ENCODE measurements at regions not wholly inside any gene's neighbourhood (a gene's known extent, or its start where the extent isn't known, plus 50 kb on each side); places are given as distances from the start of the nearest gene placed in this dataset.

- no peak for DNase-seq (ENCODE audit: low read depth, low spot score)
Measured at GRCh38 chr6:170135821-170136471, 154.9 kb downstream of the DLL1 start.

- no peak for DNase-seq (ENCODE audit: low read depth, low spot score)
Measured at GRCh38 chr6:170135461-170135820, 155.4 kb downstream of the DLL1 start.

- DNase-seq (ENCODE audit: low read depth, low spot score), result no peak
Measured at GRCh38 chr6:170134471-170135440, 156.1 kb downstream of the DLL1 start.

GRCh38 chr6:170134031-170134470, 156.8 kb downstream of the DLL1 start:
- DNase-seq (ENCODE audit: low read depth, low spot score), result no peak

- DNase-seq (ENCODE audit: low read depth, low spot score), result no peak
Measured at GRCh38 chr6:170132561-170132991, 158.3 kb downstream of the DLL1 start.

- no peak for DNase-seq (ENCODE audit: low read depth, low spot score)
Measured at GRCh38 chr6:170132011-170132521, 158.8 kb downstream of the DLL1 start.

- DNase-seq (ENCODE audit: low read depth, low spot score), result no peak
Measured at GRCh38 chr6:170131351-170131750, 159.5 kb downstream of the DLL1 start.

GRCh38 chr6:170130771-170131241, 160.1 kb downstream of the DLL1 start:
- no peak for DNase-seq (ENCODE audit: low read depth, low spot score)

- no peak for DNase-seq (ENCODE audit: low read depth, low spot score)
Measured at GRCh38 chr6:170130201-170130621, 160.7 kb downstream of the DLL1 start.

GRCh38 chr6:170129691-170130171, 161.1 kb downstream of the DLL1 start:
- no peak for DNase-seq (ENCODE audit: low read depth, low spot score)

GRCh38 chr6:170128811-170129681, 161.8 kb downstream of the DLL1 start:
- no peak for DNase-seq (ENCODE audit: low read depth, low spot score)

GRCh38 chr6:170128346-170128745, 162.5 kb downstream of the DLL1 start:
- no peak for DNase-seq (ENCODE audit: low read depth, low spot score)

- no peak for DNase-seq (ENCODE audit: low read depth, low spot score)
Measured at GRCh38 chr6:170127151-170127550, 163.7 kb downstream of the DLL1 start.

GRCh38 chr6:170125456-170126300, 165.2 kb downstream of the DLL1 start:
- no peak for DNase-seq (ENCODE audit: low read depth, low spot score)

GRCh38 chr6:170124836-170125235, 166.0 kb downstream of the DLL1 start:
- DNase-seq (ENCODE audit: low read depth, low spot score), result no peak

GRCh38 chr6:170124150-170124549, 166.7 kb downstream of the DLL1 start:
- no peak for DNase-seq (ENCODE audit: low read depth, low spot score)

GRCh38 chr6:170122651-170123050, 168.2 kb downstream of the DLL1 start:
- DNase-seq (ENCODE audit: low read depth, low spot score), result no peak

- no peak for DNase-seq (ENCODE audit: low read depth, low spot score)
Measured at GRCh38 chr6:170117111-170117972, 173.5 kb downstream of the DLL1 start.

GRCh38 chr6:170116636-170117035, 174.2 kb downstream of the DLL1 start:
- DNase-seq (ENCODE audit: low read depth, low spot score), result no peak
